ENCODE measurements at regions not wholly inside any gene's neighbourhood (a gene's known extent, or its start where the extent isn't known, plus 50 kb on each side); places are given as distances from the start of the nearest gene placed in this dataset.
A peak's percentile ranks its signal among the peaks of the same experiment; 100 is the strongest.

DNA sequence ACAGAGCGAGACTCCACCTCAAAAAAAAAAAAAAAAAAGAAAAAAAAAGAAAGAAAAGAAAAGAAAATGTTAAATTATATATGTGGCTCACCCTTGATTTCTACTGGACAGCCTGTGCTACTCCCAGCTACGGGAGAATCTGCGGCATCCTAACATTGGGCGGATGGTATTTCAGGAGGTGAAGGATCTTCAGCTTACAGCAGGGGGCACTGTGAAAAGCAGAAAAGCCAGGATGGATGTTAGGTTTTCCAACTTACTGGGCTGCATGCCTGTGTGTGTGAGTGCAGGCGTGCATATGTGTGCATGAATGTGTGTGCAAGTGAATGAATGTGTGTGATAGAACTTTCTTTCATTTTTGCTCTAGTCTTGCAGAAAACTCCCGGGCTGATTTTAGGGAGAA, 1066.5 kb downstream of the TYW1 start:
- Mint-ChIP-seq H3K4me1 (ENCODE audit: low read depth, unreplicated experiment) (no peaks in the 10 kb centered on the region), H3K9me3 (ENCODE audit: unreplicated experiment) (peaks cover 1% of the 10 kb centered on the region), H3K4me3 (ENCODE audit: unreplicated experiment) (no peak overlapping the region), H3K27ac (ENCODE audit: unreplicated experiment) (no peak overlapping the region), H3K36me3 (ENCODE audit: unreplicated experiment) (no peaks in the 10 kb centered on the region), H3K27me3 (ENCODE audit: unreplicated experiment) (no peaks in the 10 kb centered on the region)
- peak; percentile 70 for TF ChIP-seq CTCF (IDR thresholded peaks at IDR 0.05; ENCODE audit: partially characterized antibody, unreplicated experiment)
- DNase-seq, result peak; percentile 32

- DNase-seq, result no peak
- Mint-ChIP-seq H3K27ac (ENCODE audit: unreplicated experiment) (no peak overlapping the region), H3K4me1 (ENCODE audit: low read depth, unreplicated experiment) (no peaks in the 10 kb centered on the region), H3K9me3 (ENCODE audit: unreplicated experiment) (no peaks in the 10 kb centered on the region), H3K4me3 (ENCODE audit: unreplicated experiment) (no peak overlapping the region), H3K27me3 (ENCODE audit: unreplicated experiment) (no peaks in the 10 kb centered on the region), H3K36me3 (ENCODE audit: unreplicated experiment) (no peaks in the 10 kb centered on the region)
- no peak for TF ChIP-seq CTCF (IDR thresholded peaks at IDR 0.05; ENCODE audit: partially characterized antibody, unreplicated experiment)
These were observed 1068.9 kb downstream of the TYW1 start for GRCh38 chr7:68065581-68065980.

GRCh38 chr7:68067845-68068244, 1071.2 kb downstream of the TYW1 start:
- H3K27me3 Mint-ChIP-seq (ENCODE audit: unreplicated experiment), result no peaks in the 10 kb centered on the region
- H3K4me3 Mint-ChIP-seq (ENCODE audit: unreplicated experiment), result no peak overlapping the region
- no peak for TF ChIP-seq CTCF (IDR thresholded peaks at IDR 0.05; ENCODE audit: partially characterized antibody, unreplicated experiment)
- H3K9me3 Mint-ChIP-seq (ENCODE audit: unreplicated experiment), result no peaks in the 10 kb centered on the region
- H3K36me3 Mint-ChIP-seq (ENCODE audit: unreplicated experiment), result no peaks in the 10 kb centered on the region
- H3K4me1 Mint-ChIP-seq (ENCODE audit: low read depth, unreplicated experiment), result no peaks in the 10 kb centered on the region
- no peak overlapping the region for H3K27ac Mint-ChIP-seq (ENCODE audit: unreplicated experiment)
- DNase-seq, result no peak

- Mint-ChIP-seq H3K9me3 (ENCODE audit: unreplicated experiment) (no peaks in the 10 kb centered on the region), H3K36me3 (ENCODE audit: unreplicated experiment) (no peaks in the 10 kb centered on the region), H3K4me1 (ENCODE audit: low read depth, unreplicated experiment) (no peaks in the 10 kb centered on the region), H3K27me3 (ENCODE audit: unreplicated experiment) (no peaks in the 10 kb centered on the region), H3K4me3 (ENCODE audit: unreplicated experiment) (no peak overlapping the region), H3K27ac (ENCODE audit: unreplicated experiment) (no peak overlapping the region)
- DNase-seq, result no peak
- no peak for TF ChIP-seq CTCF (IDR thresholded peaks at IDR 0.05; ENCODE audit: partially characterized antibody, unreplicated experiment)
These were observed 1074.4 kb downstream of the TYW1 start for GRCh38 chr7:68070992-68071391.

DNA sequence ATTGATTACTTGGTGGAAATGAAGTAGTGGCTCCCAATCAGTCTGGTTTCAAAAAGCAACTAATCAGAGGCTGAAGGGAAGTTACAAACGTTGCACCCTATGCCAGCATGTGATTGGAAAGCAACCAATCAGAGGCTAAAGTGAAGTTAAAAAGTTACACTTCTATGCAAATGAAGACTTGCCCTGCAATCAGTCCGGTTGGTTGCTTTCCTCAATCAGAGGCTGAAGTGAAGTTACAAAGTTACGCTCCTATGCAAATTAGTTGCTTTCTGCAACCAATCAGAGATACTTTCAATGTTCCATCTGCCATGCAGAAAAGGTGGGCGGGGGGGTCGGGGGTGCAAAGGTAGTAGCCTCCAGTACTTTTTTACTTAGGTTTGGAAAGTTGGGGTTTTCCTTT, 1077.1 kb downstream of the TYW1 start:
- no peaks in the 10 kb centered on the region for H3K4me1 Mint-ChIP-seq (ENCODE audit: low read depth, unreplicated experiment)
- no peaks in the 10 kb centered on the region for H3K27me3 Mint-ChIP-seq (ENCODE audit: unreplicated experiment)
- H3K9me3 Mint-ChIP-seq (ENCODE audit: unreplicated experiment), result no peaks in the 10 kb centered on the region
- TF ChIP-seq CTCF (IDR thresholded peaks at IDR 0.05; ENCODE audit: partially characterized antibody, unreplicated experiment), result no peak
- DNase-seq, result no peak
- H3K36me3 Mint-ChIP-seq (ENCODE audit: unreplicated experiment), result no peaks in the 10 kb centered on the region
- no peak overlapping the region for H3K4me3 Mint-ChIP-seq (ENCODE audit: unreplicated experiment)
- no peak overlapping the region for H3K27ac Mint-ChIP-seq (ENCODE audit: unreplicated experiment)
